ENCODE measurements at regions not wholly inside any gene's neighbourhood (a gene's known extent, or its start where the extent isn't known, plus 50 kb on each side); places are given as distances from the start of the nearest gene placed in this dataset.

GRCh38 chr4:28518561-28519165, 1658.0 kb downstream of the STIM2 start:
- no peak for TF ChIP-seq EZH2 (IDR thresholded peaks at IDR 0.05; ENCODE audit: insufficient read depth, poor library complexity, severe bottlenecking)
- TF ChIP-seq EZH2phosphoT487 (IDR thresholded peaks at IDR 0.05; ENCODE audit: insufficient read depth, low read depth) = no peak
